H1 (cell line): ENCODE measurements at regions not wholly inside any gene's neighbourhood (a gene's known extent, or its start where the extent isn't known, plus 50 kb on each side); places are given as distances from the start of the nearest gene placed in this dataset.

Experiments
- CTCF ChIA-PET: fragments of 300-600 bp; sonication (Branson Sonifier 250); formaldehyde crosslinking; loops from one replicate; lab custom pipeline; 2021; ENCODE audit not compliant: partially characterized antibody; lab: Charles Lee
- POLR2A ChIA-PET: fragments of 300-600 bp; sonication (Branson Sonifier 250); formaldehyde crosslinking; loops from one replicate; lab custom pipeline; 2021; ENCODE audit warnings: inconsistent platforms; ENCODE audit not compliant: partially characterized antibody; lab: Charles Lee
- DNase-seq, 2 experiments: peaks; one replicate each; pipeline versions ENCODE4 v3.0.0 to v3.0.0-alpha.2; 2010 to 2022; ENCODE audit warnings: low spot score in 2 of 2, low read depth in 1 of 2, mixed read lengths in 1 of 2
- FAIRE-seq: peaks from 2 replicates; lab custom pipeline; 2011; peaks lifted over from hg19 to GRCh38; lab: Jason Lieb, UNC
- H2AFZ ChIP-seq: 2 replicates; pipeline ENCODE4 v1.8.1; 2012; ENCODE audit warnings: low read length, inconsistent platforms
- H2AK5ac ChIP-seq: 2 replicates; pipeline ENCODE4 v1.6.1; 2013; ENCODE audit warnings: low read depth, low read length
- H2BK120ac ChIP-seq: replicated peaks from 2 replicates; pipeline ENCODE3; 2013; ENCODE audit warnings: low read depth, low read length, inconsistent platforms
- H2BK12ac ChIP-seq: 2 replicates; pipeline ENCODE4 v1.6.1; 2013; ENCODE audit warnings: low read depth, low read length
- H2BK15ac ChIP-seq: 2 replicates; pipeline ENCODE4 v1.6.1; 2013; ENCODE audit warnings: low read length
- H2BK20ac ChIP-seq: 2 replicates; pipeline ENCODE4 v1.6.1; 2013; ENCODE audit warnings: low read length
- H2BK5ac ChIP-seq: 2 replicates; pipeline ENCODE4 v1.6.1; 2013; ENCODE audit warnings: low read depth, low read length
- H3K14ac ChIP-seq: 2 replicates; pipeline ENCODE4 v1.6.1; 2013; ENCODE audit warnings: inconsistent platforms; ENCODE audit not compliant: insufficient read length
- H3K18ac ChIP-seq: 2 replicates; pipeline ENCODE4 v1.6.1; 2013; ENCODE audit warnings: low read length; ENCODE audit errors: extremely low read depth
- H3K23ac ChIP-seq: 2 replicates; pipeline ENCODE4 v1.6.1; 2013; ENCODE audit warnings: inconsistent platforms; ENCODE audit not compliant: insufficient read length
- H3K23me2 ChIP-seq: 2 replicates; pipeline ENCODE4 v1.6.1; 2013; ENCODE audit warnings: low read depth, low read length
- H3K27ac ChIP-seq: 2 replicates; pipeline ENCODE4 v1.6.1; 2011; ENCODE audit warnings: low read depth, low read length, inconsistent platforms
- H3K27me3 ChIP-seq, 4 experiments: replicated peaks in 1 of 4; 1 replicate in 1 of 4; 2 replicates in 3 of 4; pipeline versions ENCODE4 v1.6.1 to v1.8.1; 2011 to 2013; ENCODE audit warnings: low read length in 3 of 4, mild to moderate bottlenecking in 3 of 4, inconsistent platforms in 2 of 4, mixed read lengths in 2 of 4, moderate library complexity in 1 of 4; ENCODE audit not compliant: control insufficient read depth in 3 of 4, insufficient read depth in 3 of 4; ENCODE audit errors: extremely low read depth in 1 of 4
- H3K36me3 ChIP-seq, 4 experiments: 2 replicates each; pipeline versions ENCODE4 v1.6.1 to v1.8.1; 2011 to 2013; ENCODE audit warnings: mild to moderate bottlenecking in 4 of 4, low read length in 3 of 4, moderate library complexity in 2 of 4, control low read depth in 1 of 4, inconsistent platforms in 1 of 4; ENCODE audit not compliant: insufficient read depth in 4 of 4, control insufficient read depth in 2 of 4
- H3K4ac ChIP-seq: replicated peaks from 2 replicates; pipeline ENCODE3; 2013; ENCODE audit warnings: low read length, low read depth, mixed read lengths, inconsistent platforms; ENCODE audit not compliant: insufficient read length
- H3K4me1 ChIP-seq, 4 experiments: replicated peaks in 1 of 4; 1 replicate in 1 of 4; 2 replicates in 3 of 4; pipeline versions ENCODE4 v1.6.1 to v1.8.1; 2011 to 2013; ENCODE audit warnings: low read length in 3 of 4, inconsistent platforms in 2 of 4, mixed read lengths in 1 of 4; ENCODE audit not compliant: insufficient read depth in 4 of 4, control insufficient read depth in 3 of 4
- H3K4me2 ChIP-seq, 2 experiments: 2 replicates each; pipeline versions ENCODE4 v1.6.1 to v1.8.1; 2011 to 2013; ENCODE audit warnings: low read depth in 2 of 2, low read length in 2 of 2, control low read depth in 1 of 2, inconsistent platforms in 1 of 2, mild to moderate bottlenecking in 1 of 2; ENCODE audit not compliant: insufficient read depth in 1 of 2
- H3K4me3 ChIP-seq, 4 experiments: fragments of 200-600, 300-600 bp in 1 of 4; sonication (generic), shearing (Covaris generic), sonication (Bioruptor Twin) in 1 of 4; 2 replicates each; pipeline versions ENCODE4 v1.5.1 to v1.8.1; 2011 to 2016; ENCODE audit warnings: low read length in 4 of 4, low read depth in 3 of 4, control low read depth in 2 of 4, inconsistent platforms in 2 of 4, mild to moderate bottlenecking in 2 of 4, mixed read lengths in 1 of 4, moderate library complexity in 1 of 4; ENCODE audit not compliant: insufficient read depth in 2 of 4; ENCODE audit errors: extremely low read depth in 1 of 4
- H3K56ac ChIP-seq: replicated peaks from 2 replicates; pipeline ENCODE3; 2013; ENCODE audit warnings: low read depth, mild to moderate bottlenecking, mixed read lengths, low read length, inconsistent platforms; ENCODE audit not compliant: insufficient read length
- H3K79me1 ChIP-seq: 2 replicates; pipeline ENCODE4 v1.6.1; 2013; ENCODE audit warnings: low read depth, low read length, control low read depth
- H3K79me2 ChIP-seq, 2 experiments: 2 replicates each; pipeline versions ENCODE4 v1.6.1 to v1.8.1; 2012 to 2013; ENCODE audit warnings: low read length in 2 of 2, mild to moderate bottlenecking in 2 of 2, inconsistent platforms in 1 of 2; ENCODE audit not compliant: insufficient read depth in 2 of 2, control insufficient read depth in 1 of 2
- H3K9ac ChIP-seq, 4 experiments: replicated peaks in 1 of 4; 1 replicate in 1 of 4; 2 replicates in 3 of 4; pipeline versions ENCODE4 v1.6.1 to v1.8.1; 2011 to 2013; ENCODE audit warnings: low read depth in 3 of 4, low read length in 3 of 4, control low read depth in 2 of 4, mild to moderate bottlenecking in 2 of 4, moderate library complexity in 2 of 4, inconsistent platforms in 1 of 4; ENCODE audit errors: extremely low read depth in 1 of 4
- H3K9me3 ChIP-seq, 2 experiments: 2 replicates each; pipeline versions ENCODE4 v1.6.1 to v1.8.1; 2012 to 2013; ENCODE audit warnings: mild to moderate bottlenecking in 2 of 2, moderate library complexity in 2 of 2, control low read depth in 1 of 2, inconsistent platforms in 1 of 2, low read depth in 1 of 2, low read length in 1 of 2, mixed read lengths in 1 of 2; ENCODE audit not compliant: insufficient read depth in 2 of 2
- H4K20me1 ChIP-seq, 2 experiments: replicated peaks in 1 of 2; 2 replicates each; pipeline versions ENCODE3 to v1.8.1; 2011 to 2013; ENCODE audit warnings: inconsistent platforms in 2 of 2, low read length in 2 of 2, mild to moderate bottlenecking in 1 of 2; ENCODE audit not compliant: insufficient read depth in 2 of 2, control insufficient read depth in 1 of 2
- H4K5ac ChIP-seq: 2 replicates; pipeline ENCODE4 v1.6.1; 2013; ENCODE audit warnings: low read length, low read depth, mixed read lengths, inconsistent platforms; ENCODE audit not compliant: insufficient read length
- H4K8ac ChIP-seq: 2 replicates; pipeline ENCODE4 v1.8.0; 2013; ENCODE audit warnings: mild to moderate bottlenecking, moderate library complexity, low read length, inconsistent platforms; ENCODE audit not compliant: insufficient read depth; ENCODE audit errors: extremely low read depth
- H4K91ac ChIP-seq: replicated peaks from 2 replicates; pipeline ENCODE3; 2013; ENCODE audit warnings: low read length, mixed read lengths, inconsistent platforms; ENCODE audit not compliant: insufficient read length
- ASH2L ChIP-seq: fragments of 200-600, 300-600 bp; sonication (generic); IDR thresholded peaks from one replicate; pipeline ENCODE4 v1.7.1; 2017; ENCODE audit warnings: low read length
- WGBS, 2 experiments: shearing (Covaris generic) in 1 of 2; methylation state at CpG; one replicate each; pipeline versions ENCODE4 v1.1.6 to v1.1.7; 2013 to 2015; ENCODE audit warnings: low lambda C conversion rate in 2 of 2, mixed read lengths in 2 of 2, inconsistent platforms in 1 of 2, low coverage in 1 of 2, missing lambda C conversion rate in 1 of 2; ENCODE audit not compliant: insufficient replicate concordance in 2 of 2, insufficient coverage in 1 of 2, insufficient read length in 1 of 2; ENCODE audit errors: extremely low coverage in 1 of 2, missing lambda C conversion rate in 1 of 2; 5-methylcytosine and 5-hydroxymethylcytosine counted together

- H3K4me3 ChIP-seq: no peak overlapping the region
- TF ChIP-seq ASH2L: no peak
- no peak overlapping the region for H3K56ac ChIP-seq
- no peak overlapping the region for H3K4me2 ChIP-seq
- H3K4me1 ChIP-seq: peaks cover 0 to 7% (median 3%) of the 10 kb centered on the region in 4 experiments; a peak in 2 of 7 replicates
- no peaks in the 10 kb centered on the region for H3K23me2 ChIP-seq
- no peak overlapping the region for H4K91ac ChIP-seq
- no peak for FAIRE-seq
- no peaks in the 10 kb centered on the region for H3K36me3 ChIP-seq
- H2BK12ac ChIP-seq: no peak overlapping the region
- H4K5ac ChIP-seq: no peak overlapping the region
- H3K18ac ChIP-seq: no peak overlapping the region
- H2BK20ac ChIP-seq: no peak overlapping the region; the same call in 1 of the 2 replicates
- ChIA-PET POLR2A (interaction anchor here (1.1 to 1.4 kb wide), 2 partner anchors 381 to 415 kb away, joined by 3 to 5 read pairs; partner anchors contain the start of genes CENPO and PTRHD1), CTCF (interaction anchor here (0.8 to 3.6 kb wide), 8 partner anchors 9 to 415 kb away, joined by 3 to 34 read pairs (median 4); no protein-coding TSS in a partner anchor)
- H2BK5ac ChIP-seq: no peak overlapping the region
- H3K4ac ChIP-seq: no peak overlapping the region
- no peak overlapping the region for H2BK120ac ChIP-seq
- no peak overlapping the region for H3K9ac ChIP-seq
- H3K27ac ChIP-seq: no peak overlapping the region
- H4K20me1 ChIP-seq: no peaks in the 10 kb centered on the region
- H3K9me3 ChIP-seq: no peaks in the 10 kb centered on the region
- no peak overlapping the region for H2BK15ac ChIP-seq
- no peak overlapping the region for H4K8ac ChIP-seq
- H3K79me1 ChIP-seq: no peaks in the 10 kb centered on the region
- H3K14ac ChIP-seq: no peak overlapping the region
- H3K23ac ChIP-seq: no peak overlapping the region
- 91% methylated on average over 4 of the region's 4 CpGs; no CpG with 5 or more reads in 1 of the 2 experiments for WGBS, 2 experiments
- H3K27me3 ChIP-seq: no peaks in the 10 kb centered on the region
- no peaks in the 10 kb centered on the region for H3K79me2 ChIP-seq
- no peak overlapping the region for H2AK5ac ChIP-seq
- peak overlapping the region; percentile 33; the same call in 1 of the 2 replicates for H2AFZ ChIP-seq
- no peak for DNase-seq
Measured at GRCh38 chr2:24411488-24412151, 51.3 kb upstream of the ITSN2 start.
